NB4 (cell line): ENCODE measurements at regions not wholly inside any gene's neighbourhood (a gene's known extent, or its start where the extent isn't known, plus 50 kb on each side); places are given as distances from the start of the nearest gene placed in this dataset.

Experiments used
- DNase-seq: peaks from one replicate; pipeline ENCODE4 v3.0.0; 2010; ENCODE audit warnings: low read depth
- H3K4me3 ChIP-seq: one replicate; pipeline ENCODE4 v1.5.1; 2011; ENCODE audit warnings: mild to moderate bottlenecking, low read depth, low read length, moderate library complexity
- CTCF ChIP-seq: IDR thresholded peaks from one replicate; pipeline ENCODE4 v1.5.1; 2012; ENCODE audit warnings: low read depth, low read length
- MAX ChIP-seq: IDR thresholded peaks from 2 replicates; pipeline ENCODE4 v1.6.1; 2011; ENCODE audit warnings: low read depth, low read length
- MYC ChIP-seq: IDR thresholded peaks from 2 replicates; pipeline ENCODE4 v1.6.1; 2011; ENCODE audit warnings: low read depth, low read length
- POLR2A ChIP-seq: IDR thresholded peaks from 2 replicates; pipeline ENCODE4 v1.6.1; 2011; ENCODE audit warnings: mild to moderate bottlenecking; ENCODE audit not compliant: insufficient read length; ENCODE audit errors: extremely low read depth

- TF ChIP-seq MAX (no peak), MYC (no peak), POLR2A (no peak), CTCF (no peak)
- H3K4me3 ChIP-seq: no peak overlapping the region
- no peak for DNase-seq
Observed at GRCh38 chr15:95277266-95277665, 1045.9 kb downstream of the MCTP2 start.

- no peak for DNase-seq
- TF ChIP-seq MAX: no peak
- TF ChIP-seq CTCF: no peak
- TF ChIP-seq MYC: no peak
- no peak for TF ChIP-seq POLR2A
- H3K4me3 ChIP-seq: no peak overlapping the region
Observed at GRCh38 chr15:95278532-95279245, 1047.3 kb downstream of the MCTP2 start.

GRCh38 chr15:95279277-95280019, 1048.1 kb downstream of the MCTP2 start:
- TF ChIP-seq MYC (no peak), CTCF (no peak), POLR2A (no peak), MAX (no peak)
- no peak overlapping the region for H3K4me3 ChIP-seq
- no peak for DNase-seq

- DNase-seq: no peak
- no peak overlapping the region for H3K4me3 ChIP-seq
- TF ChIP-seq CTCF (no peak), MAX (no peak), MYC (no peak), POLR2A (no peak)
Observed at GRCh38 chr15:95280711-95281110, 1049.3 kb downstream of the MCTP2 start.

- no peak overlapping the region for H3K4me3 ChIP-seq
- TF ChIP-seq MAX: no peak
- no peak for TF ChIP-seq CTCF
- no peak for TF ChIP-seq MYC
- TF ChIP-seq POLR2A: no peak
- no peak for DNase-seq
Observed at GRCh38 chr15:95281470-95281869, 1049.0 kb upstream of the NR2F2 start.

- peak overlapping the region; percentile 25 for H3K4me3 ChIP-seq
- DNase-seq: peak; percentile 70
- TF ChIP-seq MYC (no peak; the same call in 1 of the 2 replicates), CTCF (no peak), POLR2A (no peak), MAX (no peak)
Observed at GRCh38 chr15:95284492-95284891, 1046.0 kb upstream of the NR2F2 start.
